Small intestine (tissue), 7 donors: ENCODE measurements at regions not wholly inside any gene's neighbourhood (a gene's known extent, or its start where the extent isn't known, plus 50 kb on each side); places are given as distances from the start of the nearest gene placed in this dataset.

Experiments used
- DNase-seq, 2 donors: peaks; one replicate each; pipeline versions ENCODE4 v3.0.0 to v3.0.0-alpha.2; 2013
- FAIRE-seq: peaks from 2 replicates; lab custom pipeline; 2012; peaks lifted over from hg19 to GRCh38; lab: Jason Lieb, UNC
- H3K27ac ChIP-seq, 3 donors: one replicate each; pipeline ENCODE4 v1.5.1; 2013; ENCODE audit warnings: low read length in 2 of 3, mild to moderate bottlenecking in 2 of 3, control low read depth in 1 of 3, inconsistent platforms in 1 of 3, low read depth in 1 of 3, moderate library complexity in 1 of 3
- H3K27me3 ChIP-seq, 3 donors: one replicate each; pipeline ENCODE4 v1.6.1; 2013; ENCODE audit warnings: low read length in 3 of 3, inconsistent platforms in 1 of 3; ENCODE audit not compliant: control insufficient read depth in 3 of 3, insufficient read depth in 3 of 3
- H3K36me3 ChIP-seq, 3 donors: one replicate each; pipeline ENCODE4 v1.6.1; 2013; ENCODE audit warnings: low read length in 3 of 3, inconsistent platforms in 1 of 3, low read depth in 1 of 3, mild to moderate bottlenecking in 1 of 3, moderate library complexity in 1 of 3; ENCODE audit not compliant: control insufficient read depth in 3 of 3, insufficient read depth in 2 of 3
- H3K4me1 ChIP-seq, 3 donors: one replicate each; pipeline ENCODE4 v1.6.1; 2013; ENCODE audit warnings: low read length in 2 of 3, inconsistent platforms in 1 of 3, low read depth in 1 of 3, mild to moderate bottlenecking in 1 of 3, moderate library complexity in 1 of 3; ENCODE audit not compliant: control insufficient read depth in 3 of 3, insufficient read depth in 2 of 3
- H3K4me3 ChIP-seq, 3 donors: one replicate each; pipeline ENCODE4 v1.5.1; 2013; ENCODE audit warnings: low read length in 3 of 3, control low read depth in 1 of 3, inconsistent platforms in 1 of 3, low read depth in 1 of 3, mild to moderate bottlenecking in 1 of 3, moderate library complexity in 1 of 3
- H3K9me3 ChIP-seq, 2 donors: one replicate each; pipeline ENCODE4 v1.6.1; 2013; ENCODE audit warnings: low read depth in 1 of 2, low read length in 1 of 2; ENCODE audit not compliant: control insufficient read depth in 2 of 2, insufficient read depth in 1 of 2
- WGBS, 3 donors: extraction: QIAGEN DNeasy Blood & Tissue Kit; methylation state at CpG; one replicate each; pipeline ENCODE4 v1.1.7; 2013; 5-methylcytosine and 5-hydroxymethylcytosine counted together
- donor health status: healthy with polysubstance abuse.
- donor health status: control.
- donor health status: control.
- donor health status: Bipolar disorder and iron deficiency.
- donor health status: healthy.

- Histone ChIP-seq H3K4me1 (no peaks in the 10 kb centered on the region), H3K4me3 (no peak overlapping the region), H3K27ac (no peak overlapping the region), H3K9me3 (no peaks in the 10 kb centered on the region), H3K27me3 (no peaks in the 10 kb centered on the region), H3K36me3 (no peaks in the 10 kb centered on the region)
- WGBS, 3 donors: 85 to 95% (median 89%) methylated on average over 2 of the region's 2 CpGs
- DNase-seq (no peak), FAIRE-seq (no peak)
Measured at GRCh38 chr16:17770104-17770503, 299.3 kb upstream of the XYLT1 start.

- no peak overlapping the region for H3K27ac ChIP-seq
- DNase-seq: no peak
- H3K27me3 ChIP-seq: no peaks in the 10 kb centered on the region
- no peak overlapping the region for H3K4me3 ChIP-seq
- H3K4me1 ChIP-seq: no peaks in the 10 kb centered on the region
- no peaks in the 10 kb centered on the region for H3K36me3 ChIP-seq
- no peak for FAIRE-seq
- WGBS, 3 donors: 52 to 59% (median 58%) methylated on average over 1 of the region's 1 CpG
- no peaks in the 10 kb centered on the region for H3K9me3 ChIP-seq
Measured at GRCh38 chr16:17769065-17769464, 298.3 kb upstream of the XYLT1 start.

DNA sequence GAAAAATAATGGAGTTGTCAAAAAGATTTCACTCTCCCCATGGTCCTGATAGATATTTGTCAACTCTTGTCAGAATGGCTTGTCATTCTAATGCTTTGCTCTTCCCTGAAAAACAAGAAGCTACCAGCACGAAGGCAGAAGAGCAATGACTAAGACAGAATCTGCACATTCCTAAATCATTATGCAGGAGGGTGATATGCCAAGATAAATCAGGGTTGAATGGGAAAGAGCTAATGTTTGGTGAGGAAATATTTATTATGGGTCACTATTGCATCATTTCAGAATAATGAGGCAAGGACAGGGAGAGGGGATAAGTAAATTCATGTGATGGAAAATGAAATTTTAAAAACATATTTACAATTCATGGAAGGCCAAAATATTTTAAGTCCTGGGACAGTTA is 297.5 kb upstream of the XYLT1 start:
- WGBS, 3 donors: 5 to 18% (median 16%) methylated on average over 1 of the region's 1 CpG
- no peak for DNase-seq
- no peaks in the 10 kb centered on the region for H3K9me3 ChIP-seq
- no peaks in the 10 kb centered on the region for H3K27me3 ChIP-seq
- H3K27ac ChIP-seq: no peak overlapping the region
- H3K4me3 ChIP-seq: no peak overlapping the region
- no peaks in the 10 kb centered on the region for H3K36me3 ChIP-seq
- H3K4me1 ChIP-seq: no peaks in the 10 kb centered on the region
- FAIRE-seq: no peak

GRCh38 chr16:17766012-17766411 is 295.3 kb upstream of the XYLT1 start:
- H3K4me1 ChIP-seq: no peaks in the 10 kb centered on the region
- no peak overlapping the region for H3K27ac ChIP-seq
- no peaks in the 10 kb centered on the region for H3K27me3 ChIP-seq
- no peak for DNase-seq
- FAIRE-seq: no peak
- no peaks in the 10 kb centered on the region for H3K9me3 ChIP-seq
- H3K4me3 ChIP-seq: no peak overlapping the region
- no peaks in the 10 kb centered on the region for H3K36me3 ChIP-seq
- 38 to 42% (median 40%) methylated on average over 2 of the region's 2 CpGs for WGBS, 3 donors

- FAIRE-seq (no peak), DNase-seq (no peak)
- WGBS, 3 donors: 71 to 77% (median 73%) methylated on average over 9 of the region's 9 CpGs
- no peaks in the 10 kb centered on the region for H3K9me3 ChIP-seq
- no peak overlapping the region for H3K4me3 ChIP-seq
- no peaks in the 10 kb centered on the region for H3K27me3 ChIP-seq
- no peaks in the 10 kb centered on the region for H3K4me1 ChIP-seq
- H3K27ac ChIP-seq: no peak overlapping the region
- no peaks in the 10 kb centered on the region for H3K36me3 ChIP-seq
Measured at GRCh38 chr16:17759451-17760390, 289.0 kb upstream of the XYLT1 start.

- Histone ChIP-seq H3K4me3 (no peak overlapping the region), H3K4me1 (no peaks in the 10 kb centered on the region), H3K27me3 (no peaks in the 10 kb centered on the region), H3K9me3 (no peaks in the 10 kb centered on the region), H3K36me3 (no peaks in the 10 kb centered on the region), H3K27ac (no peak overlapping the region)
- WGBS, 3 donors: 42 to 56% (median 47%) methylated on average over 4 of the region's 4 CpGs
- FAIRE-seq: no peak
- DNase-seq: no peak
Measured at GRCh38 chr16:17757808-17758207, 287.0 kb upstream of the XYLT1 start.

- no peak for FAIRE-seq
- Histone ChIP-seq H3K27me3 (no peaks in the 10 kb centered on the region), H3K27ac (no peak overlapping the region)
Measured at GRCh38 chr16:17755158-17755557, 284.4 kb upstream of the XYLT1 start.

DNA sequence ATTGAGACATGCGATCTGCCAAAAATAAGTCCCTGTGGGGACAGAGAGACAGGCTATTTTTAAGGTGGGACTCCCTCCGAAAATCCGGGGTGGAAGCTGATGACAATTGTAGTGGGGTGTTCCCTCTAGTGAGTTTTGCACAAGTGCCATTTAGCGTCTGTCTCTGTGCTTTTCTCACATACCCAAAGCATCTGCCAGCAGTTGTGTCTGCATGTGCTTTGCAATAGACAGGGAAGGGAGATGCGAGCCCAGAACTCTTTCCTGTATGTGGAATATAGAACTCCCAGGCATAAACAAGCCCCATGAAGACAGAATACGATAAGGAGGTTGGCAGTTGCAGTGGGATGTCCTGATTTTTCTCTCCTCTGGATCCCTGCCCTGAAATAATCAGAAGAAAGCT is 282.7 kb upstream of the XYLT1 start:
- WGBS, 3 donors: 69 to 79% (median 73%) methylated on average over 6 of the region's 6 CpGs
- no peak for DNase-seq
- no peaks in the 10 kb centered on the region for H3K27me3 ChIP-seq
- no peaks in the 10 kb centered on the region for H3K4me1 ChIP-seq
- no peak for FAIRE-seq
- H3K36me3 ChIP-seq: no peaks in the 10 kb centered on the region
- H3K9me3 ChIP-seq: no peaks in the 10 kb centered on the region
- H3K4me3 ChIP-seq: no peak overlapping the region
- H3K27ac ChIP-seq: no peak overlapping the region

More at GRCh38 chr16:17755158-17755557, 284.4 kb upstream of the XYLT1 start:
- Histone ChIP-seq H3K36me3 (no peaks in the 10 kb centered on the region), H3K9me3 (no peaks in the 10 kb centered on the region), H3K4me1 (no peaks in the 10 kb centered on the region), H3K4me3 (no peak overlapping the region)
- DNase-seq: no peak
- 68 to 77% (median 73%) methylated on average over 1 of the region's 1 CpG for WGBS, 3 donors
